Stimulated activated CD4-positive, alpha-beta T cell treated with anti-CD3 and anti-CD28 coated beads, Interleukin-2, amount 100 ng/mL, for 4 hours (primary cell): ENCODE measurements at regions not wholly inside any gene's neighbourhood (a gene's known extent, or its start where the extent isn't known, plus 50 kb on each side); places are given as distances from the start of the nearest gene placed in this dataset.
"Not testable (repeated sequence)": the region's sequence is repeated elsewhere in the genome, so short reads cannot be mapped to it uniquely, and the experiment has no call there.

ENCODE experiments used
- DNase-seq: peaks from one replicate; pipeline ENCODE4 v3.0.0-alpha.2; 2020; ENCODE audit warnings: low read depth

DNA sequence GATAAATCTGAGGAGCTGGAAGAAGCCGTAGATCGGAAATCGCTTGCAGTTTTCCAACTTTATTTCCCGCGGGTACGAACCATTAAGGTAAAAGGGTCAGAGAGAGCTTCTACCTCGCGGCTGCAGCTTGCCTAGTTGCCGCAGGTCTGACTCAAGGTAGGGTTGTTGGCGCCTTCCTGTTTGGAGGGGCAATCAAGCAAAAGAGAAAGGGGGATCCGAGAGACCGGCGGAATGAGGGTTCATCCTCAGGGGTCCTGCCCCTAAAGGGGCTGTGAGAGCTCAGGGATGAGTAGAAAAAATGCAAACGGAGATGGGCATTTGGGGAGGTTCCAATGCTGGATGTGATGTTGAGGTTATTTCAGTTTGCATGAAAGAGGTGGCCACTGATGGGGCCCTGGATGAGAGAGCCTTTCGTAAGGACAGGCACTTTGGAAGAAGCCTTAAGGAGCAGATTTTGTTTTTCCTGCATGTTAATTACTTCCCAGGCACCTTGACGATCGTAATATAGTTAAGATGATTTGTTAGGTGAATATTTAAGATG is 265.4 kb downstream of the CGGBP1 start:
- no peak for DNase-seq

GRCh38 chr3:87792534-87793336 is 266.1 kb downstream of the CGGBP1 start, which contains the start of gene HTR1F:
Gene HTR1F (plus strand): TSS chr3:87792706.
- no peak for DNase-seq

DNA sequence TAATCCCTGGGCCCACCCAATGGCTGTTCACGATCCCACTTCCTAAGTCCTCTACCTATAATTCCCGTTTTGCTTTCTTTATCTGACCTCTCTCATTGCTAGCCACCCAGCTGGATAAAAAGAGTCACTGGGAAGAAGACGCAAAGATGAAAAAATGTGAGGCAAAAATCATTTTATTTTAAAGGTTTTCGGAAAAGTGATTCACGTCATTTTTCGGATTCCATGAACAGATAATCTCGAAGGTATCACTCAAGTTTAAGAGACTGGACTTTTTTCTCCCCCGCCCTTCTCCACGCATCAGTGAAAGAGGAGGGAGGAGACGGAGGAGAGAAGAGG is 266.6 kb downstream of the CGGBP1 start:
- no peak for DNase-seq

DNA sequence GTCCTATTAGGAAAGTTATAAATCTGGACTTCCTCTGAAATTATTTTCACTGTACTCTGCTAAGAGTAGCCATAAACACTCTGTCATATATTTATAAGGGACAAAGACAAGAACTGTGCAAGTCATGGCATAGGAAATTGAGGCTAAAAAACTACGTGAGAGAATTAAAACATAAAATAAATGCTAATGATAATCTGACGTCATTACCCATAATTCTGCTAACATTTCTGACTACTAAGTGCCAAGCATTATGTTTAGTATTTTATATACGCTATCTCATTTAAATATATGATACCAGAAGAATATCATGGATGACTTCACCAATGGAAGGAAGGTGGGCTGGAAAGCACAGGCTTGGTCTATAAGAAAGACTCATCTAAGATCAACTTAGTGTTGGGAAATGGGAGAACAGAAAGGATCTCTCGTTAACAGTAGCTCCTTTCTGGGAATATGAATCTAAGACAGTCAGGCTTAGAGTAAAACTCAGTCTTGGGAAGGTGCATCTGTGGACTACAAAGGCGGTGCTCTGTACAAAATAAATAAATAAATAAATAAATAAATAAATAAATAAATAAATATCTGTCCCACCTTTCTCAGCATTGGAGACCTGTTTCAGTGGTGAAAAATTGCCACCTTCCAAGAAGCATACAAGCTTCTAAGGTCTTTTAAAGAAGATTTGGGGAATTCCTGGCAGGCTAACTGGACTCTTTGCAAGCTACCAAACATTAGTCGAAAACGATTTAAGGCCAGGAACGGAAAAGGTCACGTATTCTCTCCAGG is 267.4 kb downstream of the CGGBP1 start:
- no peak for DNase-seq

GRCh38 chr3:87789049-87789448 is 269.8 kb downstream of the CGGBP1 start:
- not testable (repeated sequence) for DNase-seq

GRCh38 chr3:87788516-87788915 is 270.3 kb downstream of the CGGBP1 start:
- DNase-seq: no peak

GRCh38 chr3:87780811-87781210 is 278.0 kb downstream of the CGGBP1 start:
- no peak for DNase-seq

- DNase-seq: no peak
Observed at GRCh38 chr3:87778876-87779275, 279.9 kb downstream of the CGGBP1 start.

- peak; percentile 10 for DNase-seq
Observed at GRCh38 chr3:87771337-87772192, 287.2 kb downstream of the CGGBP1 start.

DNA sequence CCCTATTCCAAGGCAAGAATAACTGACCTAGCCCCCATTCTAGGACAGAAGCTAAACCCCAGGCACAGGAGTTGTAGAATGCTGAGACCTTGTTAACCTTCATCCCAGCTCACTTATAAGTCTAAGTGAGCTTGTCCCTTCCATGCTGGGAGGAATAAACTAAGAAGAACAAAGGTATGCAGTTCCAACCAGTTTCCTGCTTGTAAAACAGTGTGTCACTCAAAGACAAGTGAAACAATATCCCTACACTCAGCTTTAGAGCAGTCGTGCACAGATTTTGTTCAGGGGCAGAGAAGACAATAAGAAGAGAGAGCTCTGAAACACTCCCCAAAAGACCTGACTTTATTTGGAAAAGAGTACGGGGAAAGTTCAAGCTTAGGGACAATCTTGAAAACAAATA is 292.1 kb downstream of the CGGBP1 start:
- no peak for DNase-seq

DNA sequence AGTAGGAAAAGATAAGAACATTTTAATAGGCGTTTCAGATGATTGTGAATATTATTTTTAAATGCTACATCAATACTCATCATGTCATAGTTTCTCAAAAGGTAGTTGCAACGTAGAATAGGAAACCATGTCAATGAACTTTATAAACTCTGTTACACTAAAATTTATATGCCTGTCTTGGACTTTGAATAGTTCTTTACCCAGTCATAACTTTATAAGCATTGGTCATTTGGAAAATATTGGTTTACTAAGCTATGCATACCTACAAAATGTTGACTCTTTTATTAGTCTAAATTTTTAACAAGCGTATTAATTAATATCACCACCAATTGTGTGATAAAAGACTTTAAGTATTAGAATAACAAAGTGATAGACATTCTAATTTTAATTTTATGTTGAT is 293.5 kb downstream of the CGGBP1 start:
- no peak for DNase-seq

- no peak for DNase-seq
Observed at GRCh38 chr3:87761795-87762194, 297.0 kb downstream of the CGGBP1 start.

DNA sequence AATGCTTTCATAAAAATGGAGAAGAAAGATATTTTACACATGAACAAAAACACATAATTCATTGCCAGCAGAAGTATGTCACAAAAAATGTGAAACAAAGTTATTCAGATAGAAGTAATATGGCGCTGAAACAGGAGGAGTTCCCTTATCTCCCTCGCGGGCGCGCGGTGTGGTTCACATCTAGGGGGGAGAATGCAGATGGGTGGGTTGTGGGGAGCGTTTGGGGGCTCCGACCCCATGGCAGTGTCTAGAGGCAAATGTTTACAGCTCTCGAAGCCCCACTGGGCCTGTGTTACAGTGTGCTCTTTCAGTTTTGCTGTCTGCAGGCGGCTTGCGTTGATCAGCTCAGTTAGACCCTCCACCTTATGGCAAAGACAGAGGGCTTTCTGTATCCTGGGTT is 297.5 kb downstream of the CGGBP1 start:
- DNase-seq: no peak

- no peak for DNase-seq
Observed at GRCh38 chr3:87756616-87757015, 302.2 kb downstream of the CGGBP1 start.

DNA sequence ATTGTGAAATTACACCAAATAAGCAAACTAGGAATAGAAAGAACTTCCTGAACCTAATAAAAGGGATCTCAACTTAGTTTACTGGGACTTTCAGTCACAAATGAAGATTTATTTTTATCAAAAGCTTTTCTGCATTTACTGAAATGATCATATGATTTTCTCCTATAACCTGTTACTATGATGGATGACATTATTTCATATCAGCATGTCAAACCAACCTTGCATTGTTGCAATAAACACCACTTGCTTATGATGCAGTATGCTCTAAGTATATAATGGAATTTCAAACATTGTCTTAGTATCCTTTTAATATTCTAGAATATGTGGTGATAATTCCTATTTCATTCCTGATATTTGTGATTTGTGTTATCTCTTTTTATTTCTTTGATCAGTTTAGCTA is 303.0 kb downstream of the CGGBP1 start:
- no peak for DNase-seq

GRCh38 chr3:87742250-87742649 is 316.6 kb downstream of the CGGBP1 start:
- DNase-seq: no peak

DNA sequence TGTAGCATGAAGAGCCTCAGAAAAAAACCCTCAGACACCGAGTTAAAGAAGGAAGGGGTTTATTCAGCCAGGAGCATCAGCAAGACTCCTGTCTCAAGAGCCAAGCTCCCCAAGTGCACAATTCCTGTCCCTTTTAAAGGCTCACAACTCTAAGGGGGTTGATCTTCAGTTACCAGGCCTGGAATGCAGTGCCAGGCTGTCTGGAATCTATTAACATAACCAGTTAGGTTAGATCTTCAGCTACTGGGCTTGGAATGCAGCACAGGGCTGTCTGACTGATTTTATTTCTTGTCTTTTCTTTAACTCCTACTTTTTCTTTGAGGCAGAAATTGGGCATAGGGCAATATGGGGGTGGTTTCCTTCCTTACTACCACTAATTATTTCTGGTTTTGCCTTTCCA is 317.9 kb downstream of the CGGBP1 start:
- not testable (repeated sequence) for DNase-seq

DNA sequence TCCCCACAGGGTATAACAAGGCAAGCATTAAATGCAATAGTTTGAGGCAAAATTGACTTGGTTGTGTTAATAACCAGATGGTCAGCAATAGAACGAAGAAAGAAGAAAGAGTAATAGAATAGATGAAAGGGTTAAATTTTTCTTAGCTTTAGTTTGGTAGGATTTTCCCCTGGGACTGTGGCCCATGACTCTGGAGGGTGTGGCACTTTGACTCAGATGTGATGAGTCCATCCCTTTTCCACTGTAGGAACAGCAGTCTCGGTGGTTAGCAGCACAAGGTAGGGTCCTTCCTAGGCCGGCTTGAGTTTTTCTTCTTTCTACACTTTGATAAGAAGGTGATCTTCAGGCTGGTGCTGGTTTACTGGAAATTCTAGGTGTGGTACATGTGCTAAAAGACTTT is 321.0 kb downstream of the CGGBP1 start:
- not testable (repeated sequence) for DNase-seq

DNA sequence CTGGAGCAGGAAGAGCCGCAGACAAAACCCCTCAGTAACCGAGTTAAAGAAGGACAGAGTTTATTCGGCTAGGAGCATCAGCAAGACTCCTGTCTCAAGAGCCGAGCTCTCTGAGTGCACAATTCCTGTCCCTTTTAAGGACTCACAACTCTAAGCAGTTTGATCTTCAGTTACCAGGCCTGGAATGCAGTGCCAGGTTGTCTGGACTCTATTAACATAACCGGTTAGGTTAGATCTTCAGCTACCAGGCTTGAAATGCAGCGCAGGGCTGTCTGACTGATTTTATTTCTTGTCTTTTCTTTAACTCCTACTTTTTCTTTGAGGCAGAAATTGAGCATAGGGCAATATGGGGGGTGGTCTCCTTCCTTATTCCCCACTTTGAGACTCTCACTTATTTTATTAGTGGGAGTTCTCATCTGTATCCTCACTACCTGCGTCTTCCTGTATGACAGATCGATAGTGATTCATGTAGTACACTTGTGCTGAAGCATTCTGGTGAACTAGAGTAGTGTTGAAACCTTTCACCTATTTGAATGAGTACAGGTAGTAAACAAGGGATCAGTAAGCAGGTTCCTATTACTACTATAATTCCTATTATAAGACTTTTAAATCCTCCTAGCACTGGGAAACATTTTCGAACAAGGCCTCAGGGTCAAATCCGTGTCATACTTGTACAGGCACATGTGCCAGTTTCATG is 325.0 kb downstream of the CGGBP1 start:
- no peak for DNase-seq

GRCh38 chr3:87732294-87732693 is 326.5 kb downstream of the CGGBP1 start:
- DNase-seq: no peak

DNA sequence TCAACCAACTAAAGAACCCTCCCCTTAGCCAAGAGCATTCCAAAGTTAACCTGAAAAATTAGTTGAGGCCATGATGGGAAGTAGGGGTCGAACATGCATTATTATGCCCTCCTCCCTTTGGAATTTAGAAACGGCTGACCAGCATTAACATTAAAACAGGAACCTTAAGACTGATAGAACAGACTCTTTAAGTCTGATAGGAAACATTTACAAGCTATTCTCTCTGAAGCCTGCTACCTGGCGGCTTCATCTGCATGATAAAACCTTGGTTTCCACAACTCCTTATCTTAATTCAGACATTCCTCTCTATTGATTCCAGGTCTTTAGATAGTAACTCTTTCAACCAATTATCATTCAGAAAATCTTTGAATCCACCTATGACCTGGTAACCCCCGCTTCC is 331.0 kb downstream of the CGGBP1 start:
- no peak for DNase-seq

DNA sequence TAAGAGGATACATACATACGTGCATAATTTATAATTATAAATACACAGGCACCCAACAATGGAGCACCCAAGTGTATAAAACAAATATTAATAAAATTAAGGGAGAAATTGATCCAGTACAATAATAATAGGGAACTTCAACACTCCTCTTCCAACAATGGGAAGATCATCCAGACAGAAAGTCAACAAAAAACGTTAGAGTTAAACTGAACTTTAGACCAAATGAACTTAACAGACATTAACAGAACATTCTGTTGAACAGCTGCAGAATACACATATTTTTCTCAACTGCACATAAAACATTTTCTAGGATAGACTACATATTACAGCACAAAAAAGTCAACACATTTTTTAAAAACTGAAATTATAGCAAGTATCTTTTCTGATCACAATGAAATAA is 339.7 kb downstream of the CGGBP1 start:
- no peak for DNase-seq
